HG03520 (cell line): ENCODE measurements at regions not wholly inside any gene's neighbourhood (a gene's known extent, or its start where the extent isn't known, plus 50 kb on each side); places are given as distances from the start of the nearest gene placed in this dataset.

Source experiments
- ATAC-seq: cut with Tn5 transposase; IDR thresholded peaks from one replicate; pipeline ENCODE4 v1.9.1; 2021; ENCODE audit warnings: mild to moderate bottlenecking, moderate library complexity; ENCODE audit not compliant: unreplicated experiment

DNA sequence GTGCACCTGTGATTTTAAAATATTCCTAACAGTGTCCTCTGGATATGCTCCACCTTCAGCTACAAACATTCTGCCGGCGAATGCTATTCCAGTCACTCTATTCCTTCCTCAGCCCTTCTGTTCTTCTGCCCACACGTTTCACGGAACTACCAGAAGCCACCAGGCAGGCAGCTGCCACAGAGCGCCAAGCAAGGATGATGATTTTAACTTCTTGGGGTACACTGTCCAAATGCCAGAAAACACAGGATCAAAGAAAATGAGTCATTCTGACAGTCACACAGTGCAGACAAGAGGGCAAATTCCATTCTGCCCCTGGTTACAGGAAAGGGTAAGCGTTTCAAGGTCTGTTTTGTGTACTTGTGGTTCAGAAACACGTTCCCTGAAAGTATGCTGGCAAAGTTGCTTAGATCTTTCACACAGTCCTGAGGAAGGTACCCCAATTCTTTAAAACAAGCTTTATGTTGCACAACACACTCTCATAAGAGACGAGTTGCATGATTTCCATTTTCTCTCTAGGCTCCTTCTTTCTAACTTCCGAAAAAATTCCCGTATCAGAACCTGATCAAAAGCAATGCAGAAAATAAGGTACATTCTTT, 508.3 kb upstream of the PKN2 start:
- ATAC-seq: no peak

DNA sequence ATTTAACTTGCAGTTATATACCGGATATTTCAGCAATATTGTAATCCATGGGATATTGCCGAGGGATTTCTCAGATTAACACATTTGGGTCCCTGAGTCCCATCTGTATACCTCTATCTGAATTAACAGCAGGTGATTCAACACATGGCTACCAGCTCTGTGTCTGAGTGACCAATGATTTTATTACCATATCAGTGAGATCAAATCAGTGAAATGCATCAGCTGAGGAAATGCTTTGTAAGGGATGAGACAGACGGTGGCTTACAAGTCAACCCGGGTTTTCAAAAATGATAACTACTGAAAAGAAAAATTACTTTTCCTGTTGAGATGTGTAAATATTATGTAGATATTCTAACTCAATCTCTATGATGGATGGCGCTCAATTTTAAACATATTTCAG, 504.1 kb upstream of the PKN2 start:
- no peak for ATAC-seq

- ATAC-seq: peak; percentile 99
Measured at GRCh38 chr1:88180449-88181108, 503.5 kb upstream of the PKN2 start.

- ATAC-seq: no peak
Measured at GRCh38 chr1:88186911-88187310, 497.2 kb upstream of the PKN2 start.

- ATAC-seq: no peak
Measured at GRCh38 chr1:88188038-88188437, 496.0 kb upstream of the PKN2 start.

DNA sequence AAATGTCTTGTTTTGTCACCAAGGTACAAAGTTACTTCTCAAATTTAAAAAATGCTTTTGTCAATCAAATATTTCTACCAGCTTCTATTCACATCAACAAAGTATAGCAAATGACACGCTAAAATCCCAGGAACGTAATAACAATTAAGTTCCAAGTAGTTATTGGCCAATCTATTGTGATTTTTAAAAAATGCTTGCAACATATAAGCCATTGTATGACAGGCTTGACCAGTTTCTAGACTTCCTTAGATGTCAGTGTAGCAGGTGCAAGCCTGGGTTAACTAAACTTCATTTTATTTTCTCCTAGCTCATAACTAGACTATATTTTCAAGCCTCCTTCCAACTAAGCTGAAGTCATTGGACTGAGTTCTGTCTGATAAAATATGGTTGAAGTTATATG, 494.5 kb upstream of the PKN2 start:
- no peak for ATAC-seq

GRCh38 chr1:88191917-88192316, 492.2 kb upstream of the PKN2 start:
- peak; percentile 80 for ATAC-seq

DNA sequence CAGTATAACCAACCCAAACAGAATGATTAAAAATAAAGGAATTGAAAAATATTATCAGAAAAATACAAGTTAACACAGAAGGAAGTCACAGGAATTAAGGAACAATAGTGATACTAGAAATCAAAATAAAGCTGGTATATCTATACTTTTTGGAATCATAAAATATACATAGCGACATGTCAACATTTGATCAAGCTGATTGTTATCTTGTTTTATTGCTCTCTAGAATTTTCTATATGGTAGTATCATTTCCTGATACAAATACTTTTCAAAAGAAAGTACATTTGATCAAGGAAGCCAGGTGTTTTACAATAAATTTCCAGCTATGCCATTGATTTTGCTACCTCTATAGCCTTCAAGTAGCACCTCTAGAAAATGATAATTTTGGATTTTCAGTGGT, 489.5 kb upstream of the PKN2 start:
- ATAC-seq: no peak

- ATAC-seq: no peak
Measured at GRCh38 chr1:88200545-88200944, 483.5 kb upstream of the PKN2 start.

GRCh38 chr1:88204111-88204510, 480.0 kb upstream of the PKN2 start:
- ATAC-seq: no peak

GRCh38 chr1:88204612-88205167, 479.4 kb upstream of the PKN2 start:
- ATAC-seq: no peak

- ATAC-seq: no peak
Measured at GRCh38 chr1:88208389-88208788, 475.7 kb upstream of the PKN2 start.

GRCh38 chr1:88210103-88210787, 473.8 kb upstream of the PKN2 start:
- ATAC-seq: no peak

- no peak for ATAC-seq
Measured at GRCh38 chr1:88216441-88216840, 467.6 kb upstream of the PKN2 start.

GRCh38 chr1:88217386-88217785, 466.7 kb upstream of the PKN2 start:
- ATAC-seq: no peak

DNA sequence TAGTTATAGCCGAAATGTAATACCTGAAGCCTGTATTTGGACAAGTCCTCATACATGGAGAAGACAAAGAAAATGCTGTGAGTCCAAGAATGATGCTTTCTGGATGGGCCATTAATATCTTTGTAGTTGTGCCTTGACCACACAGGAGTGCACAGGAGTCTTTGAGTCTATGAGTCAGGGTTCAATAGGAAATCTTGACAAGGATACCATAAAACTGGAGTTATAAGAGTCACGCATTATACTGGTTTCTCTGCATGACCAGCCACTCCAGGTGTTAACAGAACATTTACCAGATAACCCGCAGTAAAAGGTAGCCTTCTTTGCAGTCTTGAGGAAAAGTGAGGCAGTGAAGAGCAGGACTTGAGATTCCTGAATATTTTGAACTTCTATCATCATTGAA, 464.6 kb upstream of the PKN2 start:
- no peak for ATAC-seq

DNA sequence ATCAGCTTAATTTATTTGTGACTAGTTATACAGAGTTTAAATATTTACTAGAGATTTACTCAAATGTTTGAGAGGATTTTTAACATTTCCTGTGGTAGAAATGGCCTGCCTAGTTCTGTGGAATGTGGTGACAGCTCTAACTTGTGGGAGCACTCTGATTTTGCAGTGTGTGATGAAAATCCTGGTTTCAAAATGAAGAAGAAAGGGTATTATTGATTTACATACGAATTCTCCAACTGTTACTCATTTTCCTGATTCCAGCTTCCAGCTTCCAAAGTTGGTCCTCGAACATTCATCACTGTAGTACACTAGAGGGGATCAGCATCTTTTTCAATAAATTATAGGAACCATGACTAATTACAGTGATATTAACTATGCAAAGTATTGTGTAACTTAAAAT, 462.7 kb upstream of the PKN2 start:
- ATAC-seq: no peak

GRCh38 chr1:88224906-88225305, 459.2 kb upstream of the PKN2 start:
- ATAC-seq: no peak

- ATAC-seq: no peak
Measured at GRCh38 chr1:88228114-88228513, 456.0 kb upstream of the PKN2 start.

GRCh38 chr1:88230126-88230525, 453.9 kb upstream of the PKN2 start:
- ATAC-seq: no peak

DNA sequence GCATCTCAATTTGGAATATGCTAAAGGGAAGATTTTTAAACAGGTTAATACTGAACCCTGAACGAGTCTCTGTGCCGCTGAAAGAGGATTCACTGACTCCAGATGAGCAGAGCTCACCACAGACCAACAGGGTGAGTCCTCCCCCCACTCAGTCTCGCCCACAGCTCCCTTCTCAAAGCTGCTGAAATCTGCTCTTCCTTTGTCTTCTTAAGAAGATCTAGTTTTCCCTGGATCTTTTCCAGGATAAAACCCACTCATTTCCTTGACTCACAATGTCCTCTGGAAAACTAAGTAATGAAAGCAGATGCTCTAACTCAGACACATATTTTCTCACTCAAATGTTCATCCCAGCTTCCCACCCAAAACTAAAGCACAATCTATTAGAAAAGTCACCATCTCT, 447.0 kb upstream of the PKN2 start:
- no peak for ATAC-seq

GRCh38 chr1:88239205-88239604, 444.9 kb upstream of the PKN2 start:
- no peak for ATAC-seq
